ENCODE measurements at regions not wholly inside any gene's neighbourhood (a gene's known extent, or its start where the extent isn't known, plus 50 kb on each side); places are given as distances from the start of the nearest gene placed in this dataset.

DNA sequence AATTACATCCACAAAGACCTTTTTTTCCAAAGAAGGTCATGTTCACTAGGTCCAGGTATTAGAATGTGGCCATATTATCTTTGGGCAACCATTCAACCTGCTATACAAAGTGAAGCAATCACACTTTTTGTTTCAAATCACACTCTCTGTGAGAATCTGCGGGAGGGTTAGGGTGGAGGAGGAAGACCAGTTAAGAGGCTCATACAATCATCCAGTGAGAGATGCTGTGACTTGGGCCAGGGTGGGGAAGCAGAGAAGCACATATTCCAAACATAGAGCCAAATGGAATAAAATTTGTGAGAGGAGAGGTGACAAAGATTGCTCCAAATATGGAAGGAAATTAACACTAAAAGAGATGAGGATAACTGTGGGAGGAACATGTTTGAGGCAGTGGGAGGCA, 351.6 kb downstream of the CYRIA start:
- Histone ChIP-seq H3K9me3 (peaks cover 11% of the 10 kb centered on the region; the same call in 1 of the 2 replicates), H3K9me2 (no peaks in the 10 kb centered on the region), H3K36me3 (replicated peaks in 1 of 2; ENCODE audit: control insufficient read depth in 1 of 2, insufficient read depth in 2 of 2, low read length in 1 of 2) (no peaks in the 10 kb centered on the region), H3K27ac (ENCODE audit: low read depth in 2 of 2, low read length in 1 of 2) (no peak overlapping the region), H3K9ac (no peak overlapping the region), H3K27me3 (ENCODE audit: insufficient read depth) (no peaks in the 10 kb centered on the region), H3K79me2 (ENCODE audit: insufficient read depth) (no peaks in the 10 kb centered on the region), H4K20me1 (ENCODE audit: insufficient read depth) (no peaks in the 10 kb centered on the region), H2AFZ (ENCODE audit: low read depth) (no peak overlapping the region), H3F3A (replicated peaks; ENCODE audit: insufficient read depth) (no peaks in the 10 kb centered on the region), H3K4me2 (no peak overlapping the region), H3K4me3 (ENCODE audit: low read depth in 2 of 2, low read length in 1 of 2) (no peak overlapping the region), H3K4me1 (ENCODE audit: control insufficient read depth in 1 of 2, insufficient read depth in 2 of 2, low read depth in 1 of 2, low read length in 1 of 2) (peaks cover 0 to 6% of the 10 kb centered on the region in 2 experiments; a peak in 1 of 4 replicates)
- TF ChIP-seq, protein P1, sequence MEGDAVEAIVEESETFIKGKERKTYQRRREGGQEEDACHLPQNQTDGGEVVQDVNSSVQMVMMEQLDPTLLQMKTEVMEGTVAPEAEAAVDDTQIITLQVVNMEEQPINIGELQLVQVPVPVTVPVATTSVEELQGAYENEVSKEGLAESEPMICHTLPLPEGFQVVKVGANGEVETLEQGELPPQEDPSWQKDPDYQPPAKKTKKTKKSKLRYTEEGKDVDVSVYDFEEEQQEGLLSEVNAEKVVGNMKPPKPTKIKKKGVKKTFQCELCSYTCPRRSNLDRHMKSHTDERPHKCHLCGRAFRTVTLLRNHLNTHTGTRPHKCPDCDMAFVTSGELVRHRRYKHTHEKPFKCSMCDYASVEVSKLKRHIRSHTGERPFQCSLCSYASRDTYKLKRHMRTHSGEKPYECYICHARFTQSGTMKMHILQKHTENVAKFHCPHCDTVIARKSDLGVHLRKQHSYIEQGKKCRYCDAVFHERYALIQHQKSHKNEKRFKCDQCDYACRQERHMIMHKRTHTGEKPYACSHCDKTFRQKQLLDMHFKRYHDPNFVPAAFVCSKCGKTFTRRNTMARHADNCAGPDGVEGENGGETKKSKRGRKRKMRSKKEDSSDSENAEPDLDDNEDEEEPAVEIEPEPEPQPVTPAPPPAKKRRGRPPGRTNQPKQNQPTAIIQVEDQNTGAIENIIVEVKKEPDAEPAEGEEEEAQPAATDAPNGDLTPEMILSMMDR (IDR thresholded peaks at IDR 0.05) = no peak
- TF ChIP-seq NRF1 (IDR thresholded peaks at IDR 0.05; ENCODE audit: low read depth, low read length) = no peak
- no peak for TF ChIP-seq CHD2 (IDR thresholded peaks at IDR 0.05; ENCODE audit: low read length, partially characterized antibody)
- no peak for TF ChIP-seq ELF1 (IDR thresholded peaks at IDR 0.05)
- no peak for TF ChIP-seq MXI1 (IDR thresholded peaks at IDR 0.05; ENCODE audit: low read depth, low read length)
- TF ChIP-seq, protein P2, sequence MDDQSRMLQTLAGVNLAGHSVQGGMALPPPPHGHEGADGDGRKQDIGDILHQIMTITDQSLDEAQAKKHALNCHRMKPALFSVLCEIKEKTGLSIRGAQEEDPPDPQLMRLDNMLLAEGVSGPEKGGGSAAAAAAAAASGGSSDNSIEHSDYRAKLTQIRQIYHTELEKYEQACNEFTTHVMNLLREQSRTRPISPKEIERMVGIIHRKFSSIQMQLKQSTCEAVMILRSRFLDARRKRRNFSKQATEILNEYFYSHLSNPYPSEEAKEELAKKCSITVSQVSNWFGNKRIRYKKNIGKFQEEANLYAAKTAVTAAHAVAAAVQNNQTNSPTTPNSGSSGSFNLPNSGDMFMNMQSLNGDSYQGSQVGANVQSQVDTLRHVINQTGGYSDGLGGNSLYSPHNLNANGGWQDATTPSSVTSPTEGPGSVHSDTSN (IDR thresholded peaks at IDR 0.05) = no peak
- no peak for TF ChIP-seq RCOR1 (IDR thresholded peaks at IDR 0.05; ENCODE audit: low read length)
- no peak for TF ChIP-seq FOXJ3 (CRISPR knock-in tag; IDR thresholded peaks at IDR 0.05)
- no peak for TF ChIP-seq RFX5 (IDR thresholded peaks at IDR 0.05; ENCODE audit: low read length)
- TF ChIP-seq EP300 (IDR thresholded peaks at IDR 0.05; ENCODE audit: borderline replicate concordance in 1 of 2, low read depth in 1 of 2, low read length in 1 of 2) = no peak
- TF ChIP-seq, protein P3, sequence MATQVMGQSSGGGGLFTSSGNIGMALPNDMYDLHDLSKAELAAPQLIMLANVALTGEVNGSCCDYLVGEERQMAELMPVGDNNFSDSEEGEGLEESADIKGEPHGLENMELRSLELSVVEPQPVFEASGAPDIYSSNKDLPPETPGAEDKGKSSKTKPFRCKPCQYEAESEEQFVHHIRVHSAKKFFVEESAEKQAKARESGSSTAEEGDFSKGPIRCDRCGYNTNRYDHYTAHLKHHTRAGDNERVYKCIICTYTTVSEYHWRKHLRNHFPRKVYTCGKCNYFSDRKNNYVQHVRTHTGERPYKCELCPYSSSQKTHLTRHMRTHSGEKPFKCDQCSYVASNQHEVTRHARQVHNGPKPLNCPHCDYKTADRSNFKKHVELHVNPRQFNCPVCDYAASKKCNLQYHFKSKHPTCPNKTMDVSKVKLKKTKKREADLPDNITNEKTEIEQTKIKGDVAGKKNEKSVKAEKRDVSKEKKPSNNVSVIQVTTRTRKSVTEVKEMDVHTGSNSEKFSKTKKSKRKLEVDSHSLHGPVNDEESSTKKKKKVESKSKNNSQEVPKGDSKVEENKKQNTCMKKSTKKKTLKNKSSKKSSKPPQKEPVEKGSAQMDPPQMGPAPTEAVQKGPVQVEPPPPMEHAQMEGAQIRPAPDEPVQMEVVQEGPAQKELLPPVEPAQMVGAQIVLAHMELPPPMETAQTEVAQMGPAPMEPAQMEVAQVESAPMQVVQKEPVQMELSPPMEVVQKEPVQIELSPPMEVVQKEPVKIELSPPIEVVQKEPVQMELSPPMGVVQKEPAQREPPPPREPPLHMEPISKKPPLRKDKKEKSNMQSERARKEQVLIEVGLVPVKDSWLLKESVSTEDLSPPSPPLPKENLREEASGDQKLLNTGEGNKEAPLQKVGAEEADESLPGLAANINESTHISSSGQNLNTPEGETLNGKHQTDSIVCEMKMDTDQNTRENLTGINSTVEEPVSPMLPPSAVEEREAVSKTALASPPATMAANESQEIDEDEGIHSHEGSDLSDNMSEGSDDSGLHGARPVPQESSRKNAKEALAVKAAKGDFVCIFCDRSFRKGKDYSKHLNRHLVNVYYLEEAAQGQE (IDR thresholded peaks at IDR 0.05; ENCODE audit: low read depth, low read length) = no peak
- no peak for TF ChIP-seq EZH2phosphoT487 (IDR thresholded peaks at IDR 0.05; ENCODE audit: borderline replicate concordance, low read depth)
- TF ChIP-seq POLR2AphosphoS5 (IDR thresholded peaks at IDR 0.05; ENCODE audit: low read depth, low read length) = no peak
- TF ChIP-seq USF2 (IDR thresholded peaks at IDR 0.05; ENCODE audit: borderline replicate concordance, low read depth, low read length) = no peak
- TF ChIP-seq TAF1 (IDR thresholded peaks at IDR 0.05; ENCODE audit: borderline replicate concordance, low read depth, low read length) = no peak
- no peak for TF ChIP-seq SIN3A (IDR thresholded peaks at IDR 0.05; ENCODE audit: borderline replicate concordance, low read depth, low read length)
- TF ChIP-seq RAD21 (IDR thresholded peaks at IDR 0.05; ENCODE audit: low read length) = no peak
- no peak for TF ChIP-seq ZBTB33 (IDR thresholded peaks at IDR 0.05; ENCODE audit: borderline replicate concordance, low read depth)
- no peak for TF ChIP-seq SMC3 (IDR thresholded peaks at IDR 0.05; ENCODE audit: low read depth, low read length)
- DNase-seq = no peak
- POLR2A ChIA-PET = no interaction called here
- CTCF ChIA-PET = interaction anchor here (5.3 kb wide), 1 partner anchor 8 kb away, joined by 28 read pairs; no protein-coding TSS in a partner anchor
- 44% methylated on average over 1 of the region's 1 CpG for WGBS (ENCODE audit: low lambda C conversion rate)
